ENCODE measurements at regions not wholly inside any gene's neighbourhood (a gene's known extent, or its start where the extent isn't known, plus 50 kb on each side); places are given as distances from the start of the nearest gene placed in this dataset.

DNA sequence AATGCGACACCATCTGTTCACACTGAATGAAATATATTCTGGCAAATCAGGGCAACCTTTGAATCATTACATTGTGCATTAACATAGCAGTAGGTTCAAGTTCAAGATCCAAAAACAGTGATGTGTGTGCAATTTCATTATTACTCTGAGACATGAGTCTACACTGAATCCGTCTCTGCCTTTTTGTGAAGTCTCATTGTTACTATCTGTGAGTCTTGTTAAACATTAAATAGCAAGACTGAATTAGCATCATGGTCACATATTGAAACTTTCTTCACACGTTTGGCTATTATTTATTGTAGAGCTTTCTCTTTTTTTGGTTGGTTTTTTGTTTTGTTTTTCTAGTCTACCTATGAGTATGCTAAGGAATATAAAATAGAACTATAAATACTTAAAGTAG lies 117.1 kb upstream of the SLITRK5 start:
- no peak for TF ChIP-seq CTCF (IDR thresholded peaks at IDR 0.05)
- no peak for TF ChIP-seq EZH2 (IDR thresholded peaks at IDR 0.05)
- no peak for TF ChIP-seq EZH2phosphoT487 (IDR thresholded peaks at IDR 0.05)

Measured in neural progenitor cell (in vitro differentiated cells).